CD1c-positive myeloid dendritic cell (primary cell): ENCODE measurements at regions not wholly inside any gene's neighbourhood (a gene's known extent, or its start where the extent isn't known, plus 50 kb on each side); places are given as distances from the start of the nearest gene placed in this dataset.

Experiments
- DNase-seq: peaks from one replicate; pipeline ENCODE4 v3.0.0-alpha.2; 2016; ENCODE audit errors: extremely low spot score

DNA sequence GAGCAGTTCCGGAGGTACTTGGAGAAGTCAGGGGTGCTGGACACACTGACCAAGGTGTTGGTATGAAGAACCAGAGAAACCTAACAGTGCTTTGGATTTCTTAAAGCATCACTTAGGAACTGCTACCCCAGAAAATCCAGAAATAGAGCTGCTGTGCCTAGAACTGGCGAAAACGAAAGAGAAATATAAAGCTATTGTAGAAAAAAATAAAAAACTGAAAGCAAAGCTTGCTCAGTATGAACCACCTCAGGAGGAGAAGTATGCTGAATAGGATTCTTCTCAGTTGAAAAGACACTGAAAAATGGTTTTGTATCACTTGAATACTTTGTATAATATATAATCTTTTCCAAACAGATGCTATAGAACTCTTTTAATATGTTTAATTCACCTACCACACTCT, 106.3 kb upstream of the PMFBP1 start:
- no peak for DNase-seq

DNA sequence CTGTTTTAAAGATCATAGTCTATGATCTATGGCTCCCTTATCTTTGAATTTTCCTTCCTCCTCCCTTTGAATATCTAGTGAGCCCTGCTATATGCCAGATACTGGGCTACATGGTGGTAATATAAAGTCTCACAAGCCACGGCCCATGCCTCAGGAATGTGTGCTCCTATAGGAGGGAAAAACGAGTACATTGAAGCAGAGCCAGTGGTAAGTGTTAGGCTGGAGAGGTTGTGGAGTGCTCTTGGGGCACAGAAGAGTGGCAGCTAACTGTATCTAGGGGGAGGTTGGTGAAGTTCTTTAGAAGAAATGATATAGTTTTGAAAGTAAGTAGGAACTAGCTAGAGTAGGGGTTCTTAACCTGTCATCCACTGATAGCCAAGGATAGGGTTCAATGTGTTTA, 105.8 kb upstream of the PMFBP1 start:
- no peak for DNase-seq

DNA sequence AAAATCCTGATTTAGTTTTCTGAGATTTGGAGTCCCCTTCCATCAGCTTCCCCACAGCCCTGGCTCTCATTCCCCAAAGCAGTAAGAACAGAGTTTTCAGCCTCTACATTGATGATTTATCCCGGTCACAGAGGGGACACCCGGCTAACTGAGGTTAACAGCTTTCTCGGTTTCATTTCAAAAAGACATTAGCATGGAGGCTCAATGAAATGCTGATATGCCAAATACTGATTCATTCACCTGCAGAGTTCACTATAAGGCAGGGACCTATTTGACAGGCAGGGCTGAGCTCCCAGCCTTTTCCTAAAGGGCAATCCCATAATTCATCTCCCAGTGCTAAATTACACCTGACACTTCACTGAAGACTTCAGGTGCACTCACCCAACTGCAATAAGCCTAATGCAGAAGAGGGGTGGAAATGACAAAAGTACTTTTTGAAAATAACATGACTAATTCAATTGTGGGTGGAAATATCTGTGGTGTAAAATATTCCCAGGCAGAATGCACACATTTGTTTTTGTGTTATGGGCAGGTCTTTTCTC, 99.8 kb upstream of the PMFBP1 start:
- no peak for DNase-seq

DNA sequence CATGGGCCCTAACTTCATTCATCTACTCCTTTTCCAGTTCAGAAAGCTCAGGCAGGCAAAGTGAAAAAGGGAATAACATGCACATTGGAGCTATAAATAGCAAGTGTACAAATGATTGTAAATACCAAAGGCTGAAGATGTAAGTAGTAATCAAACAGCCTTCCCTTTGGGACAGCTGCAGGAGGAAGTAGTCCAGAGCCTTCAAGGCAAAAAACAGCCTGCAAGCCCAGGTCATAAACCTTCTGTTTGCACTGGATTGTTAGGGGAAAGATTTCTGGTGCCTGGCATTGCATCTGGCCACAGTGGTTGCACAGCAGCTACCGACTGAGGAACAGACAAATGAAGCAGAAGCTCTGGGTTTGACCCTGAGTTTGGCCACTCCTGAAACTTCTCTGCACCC, 98.6 kb upstream of the PMFBP1 start:
- DNase-seq = no peak

DNA sequence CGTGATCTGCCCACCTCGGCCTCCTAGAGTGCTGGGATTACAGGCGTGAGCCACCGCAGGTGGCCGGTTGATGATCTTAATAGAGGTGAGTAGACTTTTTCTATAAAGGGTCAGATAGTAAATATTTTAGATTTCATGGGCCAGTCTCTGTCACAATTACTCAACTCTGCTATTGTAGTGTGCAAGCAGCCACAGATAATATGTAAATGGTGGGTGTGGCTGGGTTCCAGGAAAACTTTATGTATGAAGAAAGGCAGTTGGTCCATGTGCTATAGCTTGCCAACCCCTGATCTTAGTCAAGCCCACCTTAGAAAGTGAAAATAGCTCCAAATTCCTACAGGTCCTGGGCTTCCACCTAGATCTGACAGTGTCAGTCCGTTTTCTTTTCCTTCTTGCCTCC, 94.9 kb upstream of the PMFBP1 start:
- DNase-seq = no peak

DNA sequence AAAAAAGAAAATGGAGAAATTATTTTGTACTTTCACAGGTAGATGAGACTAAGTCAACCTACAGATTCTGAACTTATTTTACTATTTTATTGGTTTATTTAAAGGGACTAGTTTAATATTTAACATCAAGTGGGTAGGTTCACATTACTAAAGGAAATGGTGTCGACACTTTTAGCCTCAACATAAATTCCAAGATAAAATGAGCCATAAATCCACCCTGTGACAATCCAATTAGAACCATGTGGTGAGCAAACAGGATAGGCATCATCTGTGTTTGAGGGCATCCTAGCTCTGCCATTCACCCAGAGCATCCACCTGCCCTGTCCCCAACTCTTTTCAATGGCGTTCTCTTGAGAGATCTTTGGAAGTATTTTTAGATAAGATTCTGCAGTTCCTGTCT, 92.8 kb upstream of the PMFBP1 start:
- no peak for DNase-seq

DNA sequence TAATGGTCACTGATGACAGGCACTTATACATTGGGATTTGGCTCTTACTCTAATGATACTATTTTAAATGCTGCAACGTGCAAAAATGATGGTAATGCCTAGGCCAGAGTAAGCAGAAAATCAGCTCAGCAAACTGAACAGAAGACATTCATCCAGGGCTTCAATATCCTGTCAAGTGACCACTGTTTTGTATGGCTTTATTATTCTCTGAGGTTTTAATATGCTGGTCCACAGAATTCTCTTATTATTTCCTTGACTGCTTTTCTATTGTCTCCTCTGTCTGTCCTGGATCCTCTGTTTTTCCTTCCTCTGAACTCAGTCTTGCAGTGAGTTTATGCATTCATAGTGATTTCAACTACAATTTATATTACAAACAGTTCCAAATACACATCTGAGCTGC, 90.8 kb upstream of the PMFBP1 start:
- no peak for DNase-seq

DNA sequence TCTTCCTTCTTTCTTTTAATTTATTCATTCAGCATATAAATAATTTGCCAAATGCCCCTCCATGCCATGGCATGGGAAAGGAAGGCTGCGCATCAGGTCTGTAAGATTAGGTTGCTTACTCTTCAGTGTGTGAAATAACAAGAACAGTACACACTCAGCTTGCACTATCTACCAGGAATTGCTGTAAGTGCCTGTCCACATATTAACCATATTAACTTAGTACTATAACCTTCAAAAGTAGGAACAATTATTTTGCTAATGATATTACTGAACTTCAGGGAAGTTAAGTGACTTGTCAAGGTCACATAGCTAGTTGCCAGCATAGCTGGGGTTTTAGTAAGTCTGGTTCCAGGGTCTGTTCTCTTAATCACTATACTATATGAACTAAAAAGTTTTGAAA, 89.2 kb upstream of the PMFBP1 start:
- no peak for DNase-seq

DNA sequence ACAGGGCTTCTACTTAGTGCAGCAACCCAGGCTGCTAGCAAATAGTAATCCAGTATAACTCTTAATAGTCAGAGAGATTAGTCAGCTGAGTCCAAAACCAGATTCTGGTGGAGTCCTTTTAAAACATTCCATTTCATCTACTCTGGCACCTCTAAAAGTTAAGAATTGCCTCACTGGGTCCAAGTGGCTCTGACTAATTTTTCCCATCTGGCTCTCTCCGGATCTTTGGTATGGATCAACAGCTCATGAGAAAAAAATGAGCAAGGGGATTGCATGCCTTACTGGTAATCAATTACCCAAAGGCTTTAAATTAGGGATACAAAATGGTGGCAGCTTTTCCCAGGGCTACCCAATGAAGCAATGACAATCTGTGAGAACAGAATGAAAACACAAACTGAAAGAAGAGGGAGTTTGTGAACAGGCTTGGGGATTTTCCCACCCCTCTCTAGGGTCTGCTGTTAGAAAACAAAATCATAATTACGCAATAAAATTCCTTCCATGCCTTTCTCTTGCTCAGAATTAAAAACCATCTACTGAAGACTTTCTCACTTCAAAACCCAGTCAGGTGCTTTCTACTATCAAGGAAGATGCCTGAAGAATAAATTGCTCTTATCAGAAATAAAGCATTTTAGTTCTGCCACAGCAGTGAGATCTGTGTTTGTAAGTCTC, 84.6 kb upstream of the PMFBP1 start:
- no peak for DNase-seq

DNA sequence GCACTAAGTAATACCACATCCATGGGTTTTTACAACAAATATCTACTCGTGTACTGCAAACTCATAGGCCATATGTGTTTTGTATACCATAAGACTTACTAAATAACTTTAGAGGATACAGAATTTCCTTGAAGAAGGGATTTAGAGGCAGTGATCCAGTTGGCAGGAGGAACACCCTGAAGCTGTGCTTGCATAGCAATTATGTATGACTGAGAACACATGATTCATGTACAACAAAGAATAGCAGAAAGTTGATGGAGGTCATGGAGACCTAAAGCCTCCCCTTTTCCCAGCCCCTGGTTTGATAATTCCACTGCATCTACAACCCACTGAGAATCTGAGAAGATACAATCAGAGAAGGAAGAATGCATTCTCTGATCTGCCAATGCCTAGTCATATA, 83.8 kb upstream of the PMFBP1 start:
- DNase-seq = no peak

DNA sequence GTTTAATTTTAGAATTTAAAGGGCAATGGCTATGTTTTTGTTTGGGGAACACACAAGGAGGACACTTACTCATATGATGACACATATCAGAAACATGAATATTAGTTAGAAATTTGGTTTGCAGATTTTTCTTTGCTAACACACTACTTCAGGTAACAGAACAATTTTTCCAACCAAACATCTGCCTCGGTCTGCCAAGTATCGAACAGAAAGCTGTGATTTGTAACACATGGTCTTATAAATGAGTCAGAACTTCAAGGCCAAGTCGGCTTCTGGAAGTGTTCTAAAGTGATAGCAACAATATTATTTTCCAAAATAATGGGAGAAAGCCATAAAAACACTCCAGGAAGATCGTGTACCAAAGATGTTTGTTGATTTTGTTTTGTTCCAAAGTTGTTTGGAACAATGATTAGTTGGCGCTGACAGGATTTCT, 75.9 kb upstream of the PMFBP1 start:
- DNase-seq = no peak

DNA sequence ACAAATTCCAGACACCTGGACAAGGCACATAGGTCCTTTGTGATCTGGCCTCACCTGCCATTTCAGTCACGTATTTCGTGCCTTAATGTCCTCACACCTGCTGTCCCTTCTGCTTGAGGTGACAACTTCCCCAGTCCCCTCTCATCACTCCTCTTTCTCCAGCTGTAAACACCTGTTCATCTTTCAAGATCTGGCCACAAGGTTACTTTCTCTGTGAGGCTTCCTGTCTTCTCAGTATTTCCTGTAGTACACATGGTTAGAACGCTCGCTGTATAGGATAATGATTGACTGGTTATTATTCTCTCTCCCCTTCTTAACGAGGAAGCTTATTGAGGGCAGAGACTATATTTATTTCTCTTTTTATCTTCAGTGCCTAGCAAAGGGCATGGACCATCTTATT, 74.5 kb upstream of the PMFBP1 start:
- no peak for DNase-seq

DNA sequence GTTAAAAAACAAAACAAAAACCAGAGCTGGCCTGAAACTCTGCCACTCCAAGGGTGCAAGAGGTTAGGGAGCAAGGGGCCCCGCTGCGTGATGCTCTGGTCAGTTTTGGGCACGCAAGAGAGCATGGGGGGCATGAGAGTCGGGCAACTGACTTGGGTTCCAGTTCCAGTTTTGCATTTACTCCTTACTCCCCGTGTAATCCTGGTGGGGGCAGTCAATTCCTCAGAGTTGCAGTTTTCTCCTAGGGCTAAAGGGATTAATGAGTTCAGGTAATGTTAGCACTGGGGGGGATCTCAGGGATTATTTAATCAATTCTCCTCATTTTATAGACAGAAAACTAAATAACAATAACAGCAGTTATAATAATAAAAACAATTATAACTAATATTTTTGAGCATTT, 72.9 kb upstream of the PMFBP1 start:
- no peak for DNase-seq

DNA sequence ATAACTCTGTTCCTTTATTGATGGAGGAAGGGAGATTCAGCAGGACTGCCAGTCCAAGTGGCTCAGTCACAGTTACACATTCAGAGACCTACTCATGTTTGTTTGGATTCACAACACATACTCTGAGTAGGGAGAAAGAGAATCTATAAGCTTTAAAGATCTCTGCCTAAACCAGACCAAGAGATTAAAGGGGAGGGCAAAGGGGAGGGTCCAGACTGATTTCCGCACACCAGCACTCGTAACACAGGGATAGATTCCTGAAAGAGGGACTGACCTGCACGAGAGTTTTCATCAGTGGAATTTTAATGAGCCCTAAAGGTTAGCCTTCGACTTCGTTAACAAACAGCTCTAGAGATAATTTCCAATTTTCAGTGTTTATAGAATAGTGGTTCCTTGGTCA, 71.7 kb upstream of the PMFBP1 start:
- DNase-seq = no peak

DNA sequence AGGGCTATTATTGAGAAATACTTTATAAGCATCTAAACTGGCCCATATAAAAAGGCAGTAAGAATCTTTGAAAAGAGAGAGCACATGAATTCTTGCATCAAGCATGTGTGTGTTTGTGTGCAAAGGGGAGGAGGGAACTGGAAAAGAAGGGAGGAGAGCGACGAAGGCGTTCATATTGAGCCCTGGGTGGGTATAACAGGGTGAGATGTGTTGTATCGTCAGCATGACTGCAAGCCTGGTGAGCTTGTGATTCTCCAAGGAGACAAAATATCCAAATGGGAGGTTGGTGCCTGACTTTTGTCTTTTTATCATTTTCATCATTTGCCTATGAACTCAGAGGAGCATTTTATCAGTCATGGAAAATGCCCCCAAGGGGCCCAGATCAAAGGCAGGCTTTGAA, 70.8 kb upstream of the PMFBP1 start:
- DNase-seq = no peak

DNA sequence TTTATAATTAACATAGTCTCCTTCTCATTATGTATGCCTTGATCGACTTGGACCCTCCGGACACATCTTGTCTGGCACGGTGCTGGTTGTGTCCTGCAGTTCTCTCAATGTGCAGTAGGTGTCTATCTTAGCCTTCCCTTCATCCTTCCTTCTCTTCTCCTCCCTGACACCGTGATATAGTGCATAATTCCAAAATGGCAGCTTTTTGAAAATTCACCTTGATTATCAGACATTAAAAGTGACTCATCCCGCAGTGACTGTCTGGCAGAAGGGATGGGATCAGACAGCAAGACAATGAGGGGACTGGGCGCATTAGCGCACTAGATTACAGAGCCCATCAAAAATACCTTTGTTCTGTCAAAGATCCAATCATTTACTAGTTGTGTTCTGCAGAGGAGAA, 70.0 kb upstream of the PMFBP1 start:
- DNase-seq = peak; percentile 9

DNA sequence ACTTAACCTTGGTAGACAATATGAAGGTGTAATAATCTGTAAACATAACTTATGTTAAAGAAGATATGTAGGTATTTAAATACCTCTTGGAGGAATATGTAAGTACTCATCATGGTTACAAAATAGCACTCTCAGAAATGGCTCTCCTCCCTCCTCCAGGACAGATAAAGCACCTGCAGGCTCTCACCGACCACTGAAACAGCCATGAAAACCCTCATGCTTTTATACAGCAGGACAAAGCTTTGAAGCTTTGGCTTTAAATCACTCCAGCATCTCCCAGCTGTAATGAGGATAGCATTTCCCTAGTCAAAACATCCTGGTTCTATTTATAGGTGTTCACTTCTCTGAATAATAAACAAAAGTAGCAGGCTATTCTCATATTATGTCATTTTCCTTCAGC, 69.1 kb upstream of the PMFBP1 start:
- no peak for DNase-seq

DNA sequence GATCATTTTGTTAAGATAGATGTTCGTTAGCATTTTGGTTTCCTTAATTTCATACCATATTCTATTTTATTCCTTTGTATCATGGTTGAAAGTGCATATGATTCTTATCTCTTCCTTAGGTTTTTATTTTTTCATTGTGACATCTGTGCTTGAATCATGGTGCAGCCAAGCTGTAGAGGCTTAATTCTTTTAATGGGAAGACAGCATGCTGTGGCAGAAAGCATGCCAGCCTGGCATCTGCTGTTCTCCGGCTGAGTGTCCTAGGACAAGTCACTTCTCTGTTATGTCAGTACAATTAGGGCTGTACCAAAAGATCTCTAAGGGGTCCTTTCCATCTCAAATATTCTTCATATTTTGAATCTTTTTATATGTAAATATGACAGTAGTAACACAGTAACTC, 68.5 kb upstream of the PMFBP1 start:
- DNase-seq = no peak

DNA sequence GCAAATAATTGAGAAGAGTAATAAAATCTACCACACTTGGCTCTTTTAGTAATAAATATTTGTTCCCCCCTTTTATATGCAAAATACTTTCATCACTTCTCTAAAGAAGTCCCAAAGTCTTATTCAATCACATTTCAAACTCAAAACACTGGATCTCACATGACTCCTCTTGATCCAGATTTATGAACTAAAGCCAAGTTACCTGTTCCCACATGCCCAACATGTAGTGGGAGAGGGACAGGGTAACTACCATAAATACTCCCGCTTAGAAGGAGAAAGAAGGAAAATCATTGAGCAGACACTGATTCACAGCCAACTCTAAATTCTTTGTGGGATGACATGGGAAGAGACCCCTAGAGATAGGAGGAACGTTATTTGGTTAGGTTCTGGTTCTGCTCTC, 64.9 kb upstream of the PMFBP1 start:
- DNase-seq = no peak

DNA sequence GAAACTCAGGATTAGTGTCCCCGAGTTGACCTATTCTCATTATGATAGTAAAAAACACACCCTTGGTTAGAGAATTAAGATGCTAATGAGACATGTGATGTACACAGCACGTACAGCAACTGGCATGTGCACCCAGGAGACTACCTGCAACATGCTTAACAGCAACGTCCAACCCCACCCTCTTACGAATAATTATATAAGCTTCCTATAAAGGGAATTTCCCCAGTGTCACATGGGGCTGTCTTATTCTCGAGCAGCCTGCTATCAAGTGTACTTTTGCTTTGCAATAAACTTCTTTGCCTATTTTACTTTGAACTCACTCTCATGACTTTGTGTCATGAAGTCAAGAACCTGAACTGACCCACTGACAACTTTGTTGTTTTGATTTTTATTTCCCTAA, 62.4 kb upstream of the PMFBP1 start:
- DNase-seq = no peak

DNA sequence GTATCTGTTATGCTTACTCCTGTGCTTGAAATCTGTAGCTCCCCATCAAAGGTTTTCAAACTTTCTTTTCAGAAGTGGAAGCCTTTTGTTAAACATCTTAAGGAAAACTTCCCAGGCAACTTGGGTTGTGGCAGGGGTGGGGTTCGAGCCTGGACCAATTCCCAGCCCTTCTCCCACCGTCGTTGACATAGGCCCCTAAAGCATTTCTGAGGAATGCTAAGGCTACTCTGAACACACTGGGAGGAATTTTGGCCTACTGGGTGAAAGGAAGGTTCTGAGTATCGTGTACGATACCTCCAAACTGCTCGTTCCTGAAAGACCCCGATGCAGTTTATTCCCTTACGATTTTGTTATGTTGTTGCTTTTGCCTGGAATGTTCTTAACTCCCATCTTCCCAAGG, 56.1 kb upstream of the PMFBP1 start:
- no peak for DNase-seq

DNA sequence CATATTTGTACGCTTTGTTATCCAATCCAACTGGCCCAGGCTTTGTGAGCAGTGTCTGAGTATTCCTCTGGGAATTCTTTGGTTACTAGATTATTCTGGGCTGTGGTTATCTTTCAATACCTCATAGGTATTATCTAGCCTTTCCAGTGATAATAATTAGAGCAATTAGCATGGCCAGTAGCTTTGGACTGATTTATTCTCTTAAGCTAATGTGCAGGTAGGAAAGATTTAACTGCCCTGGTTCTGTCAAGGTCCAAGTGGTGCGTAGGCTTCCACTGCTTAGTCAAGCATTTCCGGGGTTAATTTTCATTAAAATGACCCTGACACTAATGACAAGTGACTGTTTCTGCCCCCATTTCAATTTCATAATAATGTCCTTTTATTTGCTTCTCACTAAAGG, 54.2 kb upstream of the PMFBP1 start:
- no peak for DNase-seq

DNA sequence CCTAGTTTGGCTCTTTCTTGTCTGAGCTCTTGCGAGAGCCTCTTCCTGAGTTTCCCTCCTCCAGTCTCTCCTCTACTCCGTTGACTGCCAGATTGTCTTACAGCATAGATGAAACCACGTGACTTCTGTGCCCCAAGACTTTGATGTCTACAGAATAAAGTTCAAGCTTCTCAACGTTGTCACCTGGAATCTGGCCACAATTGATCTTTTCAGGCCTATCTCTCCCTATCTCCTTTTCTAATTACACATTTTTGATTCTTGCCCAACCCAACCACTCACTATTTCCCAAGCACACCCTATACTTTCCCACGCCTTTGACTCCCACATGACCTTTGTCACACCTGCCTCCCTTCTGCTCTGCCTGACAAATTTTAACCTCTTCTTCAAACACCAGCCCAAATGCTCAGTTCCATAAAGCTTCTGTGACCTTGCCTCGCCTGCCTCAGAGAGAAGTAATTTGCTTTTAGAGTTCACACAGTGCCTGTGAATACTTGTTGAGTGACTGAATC, 52.4 kb upstream of the PMFBP1 start:
- no peak for DNase-seq

DNA sequence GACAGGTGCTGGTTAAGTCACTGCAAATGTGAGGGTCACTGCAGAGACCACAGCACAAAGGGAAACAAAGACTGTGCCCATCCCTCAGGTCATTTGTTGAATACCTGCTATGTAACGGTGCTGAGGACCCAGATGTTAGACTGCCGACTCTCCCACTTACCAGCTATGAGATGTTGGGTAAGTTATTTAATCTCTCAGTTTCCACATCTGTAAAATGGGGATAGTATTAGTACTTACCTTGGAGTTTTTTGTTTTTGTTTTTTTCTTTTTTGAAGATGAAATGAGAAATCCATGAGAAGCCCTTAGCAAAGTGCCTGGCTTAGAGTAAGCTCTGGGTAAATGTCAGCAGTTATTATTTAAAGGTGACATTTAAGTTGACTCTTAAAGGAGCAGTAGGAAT, 50.5 kb upstream of the PMFBP1 start:
- no peak for DNase-seq
